BJ (cell line): ENCODE measurements at regions not wholly inside any gene's neighbourhood (a gene's known extent, or its start where the extent isn't known, plus 50 kb on each side); places are given as distances from the start of the nearest gene placed in this dataset.

Experiments
- CTCF ChIA-PET: fragments of 350-600 bp; formaldehyde crosslinking; extraction: SDS; loops from one replicate; lab custom pipeline; 2021; ENCODE audit warnings: antibody characterized with exemption, inconsistent platforms; lab: Yijun Ruan, JAX
- POLR2A ChIA-PET: fragments of 300-600 bp; sonication (Branson Sonifier 250); formaldehyde crosslinking; extraction: SDS; loops from one replicate; lab custom pipeline; 2021; ENCODE audit warnings: antibody characterized with exemption; lab: Charles Lee
- DNase-seq: peaks from one replicate; pipeline ENCODE4 v3.0.0-alpha.2; 2011; ENCODE audit warnings: low read depth
- H3K27me3 ChIP-seq: 2 replicates; pipeline ENCODE4 v1.6.0; 2011; ENCODE audit warnings: low read length; ENCODE audit not compliant: control insufficient read depth, insufficient read depth
- H3K36me3 ChIP-seq: 2 replicates; pipeline ENCODE4 v1.5.1; 2011; ENCODE audit warnings: low read length; ENCODE audit not compliant: control insufficient read depth, insufficient read depth
- H3K4me3 ChIP-seq: 2 replicates; pipeline ENCODE4 v1.5.1; 2011; ENCODE audit warnings: low read depth, mild to moderate bottlenecking, control low read depth, low read length
- TF ChIP-seq, protein P1 (sequence below): IDR thresholded peaks from 2 replicates; pipeline ENCODE4 v1.5.1; 2011; ENCODE audit warnings: low read depth, mild to moderate bottlenecking, control low read depth, inconsistent platforms, low read length, moderate library complexity; ENCODE audit not compliant: insufficient read depth

DNA sequence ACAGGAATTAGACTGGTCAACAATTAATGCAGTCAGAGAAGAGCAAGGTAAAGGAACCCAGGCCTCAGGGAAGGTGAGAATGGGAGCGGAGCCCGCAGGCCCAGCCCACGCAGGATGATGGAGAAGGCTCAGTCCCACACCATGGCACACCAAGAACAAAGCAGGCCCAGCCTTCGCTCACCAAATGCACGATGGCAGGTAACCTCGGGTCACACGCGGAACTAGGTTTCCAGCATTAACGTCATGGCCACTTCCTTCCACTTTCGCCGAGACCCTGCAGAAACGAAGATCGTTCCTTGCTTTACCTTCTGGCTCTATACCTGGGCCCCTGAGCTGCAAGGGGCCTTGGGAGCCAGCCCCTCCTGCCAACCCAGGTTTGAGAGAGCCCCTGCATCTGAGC is 240.2 kb upstream of the C1orf174 start:
- Histone ChIP-seq H3K36me3 (no peaks in the 10 kb centered on the region), H3K27me3 (no peaks in the 10 kb centered on the region), H3K4me3 (no peak overlapping the region)
- DNase-seq = no peak
- POLR2A ChIA-PET = no interaction called here
- TF ChIP-seq, protein P1, sequence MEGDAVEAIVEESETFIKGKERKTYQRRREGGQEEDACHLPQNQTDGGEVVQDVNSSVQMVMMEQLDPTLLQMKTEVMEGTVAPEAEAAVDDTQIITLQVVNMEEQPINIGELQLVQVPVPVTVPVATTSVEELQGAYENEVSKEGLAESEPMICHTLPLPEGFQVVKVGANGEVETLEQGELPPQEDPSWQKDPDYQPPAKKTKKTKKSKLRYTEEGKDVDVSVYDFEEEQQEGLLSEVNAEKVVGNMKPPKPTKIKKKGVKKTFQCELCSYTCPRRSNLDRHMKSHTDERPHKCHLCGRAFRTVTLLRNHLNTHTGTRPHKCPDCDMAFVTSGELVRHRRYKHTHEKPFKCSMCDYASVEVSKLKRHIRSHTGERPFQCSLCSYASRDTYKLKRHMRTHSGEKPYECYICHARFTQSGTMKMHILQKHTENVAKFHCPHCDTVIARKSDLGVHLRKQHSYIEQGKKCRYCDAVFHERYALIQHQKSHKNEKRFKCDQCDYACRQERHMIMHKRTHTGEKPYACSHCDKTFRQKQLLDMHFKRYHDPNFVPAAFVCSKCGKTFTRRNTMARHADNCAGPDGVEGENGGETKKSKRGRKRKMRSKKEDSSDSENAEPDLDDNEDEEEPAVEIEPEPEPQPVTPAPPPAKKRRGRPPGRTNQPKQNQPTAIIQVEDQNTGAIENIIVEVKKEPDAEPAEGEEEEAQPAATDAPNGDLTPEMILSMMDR = no peak
- CTCF ChIA-PET = no interaction called here

DNA sequence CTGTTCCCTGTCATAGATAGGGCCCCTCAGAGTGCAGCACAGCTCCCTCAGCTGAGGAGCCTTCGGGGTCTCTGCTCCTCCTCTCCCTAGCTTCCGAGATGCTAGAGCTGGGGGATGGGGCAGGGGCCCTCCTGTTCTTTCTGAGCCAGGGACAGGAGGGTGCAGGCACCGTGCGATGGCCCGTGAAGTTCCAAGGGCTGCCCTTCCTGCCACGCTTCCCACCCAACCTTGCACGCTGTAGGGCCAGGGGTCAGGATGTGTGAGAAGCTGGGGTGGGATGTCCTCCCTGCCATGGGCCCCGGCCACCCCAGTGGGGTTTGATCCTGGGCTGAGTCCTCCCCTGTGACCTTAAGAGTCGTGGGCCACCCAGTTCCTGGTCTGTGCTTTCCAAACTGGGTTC is 240.7 kb upstream of the C1orf174 start:
- Histone ChIP-seq H3K27me3 (no peaks in the 10 kb centered on the region), H3K36me3 (no peaks in the 10 kb centered on the region), H3K4me3 (no peak overlapping the region)
- TF ChIP-seq, protein P1 = no peak
- POLR2A ChIA-PET = no interaction called here
- DNase-seq = no peak
- CTCF ChIA-PET = no interaction called here

DNA sequence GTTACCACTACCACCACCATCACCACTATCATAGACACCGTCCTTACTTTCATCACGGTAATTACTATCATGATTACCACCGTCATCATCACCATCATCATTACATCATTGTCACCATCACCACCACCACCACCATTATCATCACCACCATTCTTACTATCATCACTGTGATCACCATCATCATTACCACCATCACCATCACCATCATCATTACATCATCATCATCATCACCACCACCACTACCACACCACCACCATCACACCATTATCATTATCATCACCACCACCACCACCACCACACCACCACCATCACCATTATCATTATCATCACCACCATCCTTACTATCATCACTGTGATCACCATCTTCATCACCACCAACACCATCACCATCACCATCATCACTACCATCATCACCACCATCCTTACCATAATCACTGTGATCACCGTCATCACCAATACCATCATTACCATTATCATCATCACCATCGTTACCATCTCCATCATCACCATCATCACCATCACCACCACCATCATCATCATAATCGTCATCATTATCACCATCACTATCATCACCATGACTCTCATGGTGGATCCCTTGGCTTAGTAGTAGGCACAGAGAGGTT is 244.4 kb upstream of the C1orf174 start:
- CTCF ChIA-PET = no interaction called here
- POLR2A ChIA-PET = no interaction called here
- Histone ChIP-seq H3K36me3 (no peaks in the 10 kb centered on the region), H3K27me3 (no peaks in the 10 kb centered on the region), H3K4me3 (no peak overlapping the region)
- no peak for DNase-seq
- TF ChIP-seq, protein P1 = no peak

DNA sequence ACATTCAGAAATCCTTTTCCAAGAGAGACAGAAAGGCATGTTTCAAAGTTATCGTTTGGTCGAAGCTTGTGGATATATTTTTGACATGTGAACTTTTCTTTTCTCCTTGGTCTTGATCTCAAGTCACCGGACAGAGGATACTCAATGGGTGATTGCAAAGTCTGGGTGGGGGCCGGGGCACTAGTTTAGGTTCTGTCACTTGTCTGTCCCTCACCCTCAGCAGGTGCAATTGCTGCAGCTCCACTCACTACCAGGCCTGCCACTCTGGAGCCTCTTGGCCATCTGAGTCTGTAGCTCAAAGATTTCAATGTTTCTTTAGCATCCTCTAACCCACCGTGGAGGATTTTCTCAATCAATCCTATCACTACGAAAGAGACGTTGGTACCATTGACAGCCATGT is 246.0 kb upstream of the C1orf174 start:
- Histone ChIP-seq H3K27me3 (no peaks in the 10 kb centered on the region), H3K36me3 (no peaks in the 10 kb centered on the region), H3K4me3 (no peak overlapping the region)
- no peak for DNase-seq
- ChIA-PET CTCF (no interaction called here), POLR2A (no interaction called here)
- TF ChIP-seq, protein P1 = no peak

DNA sequence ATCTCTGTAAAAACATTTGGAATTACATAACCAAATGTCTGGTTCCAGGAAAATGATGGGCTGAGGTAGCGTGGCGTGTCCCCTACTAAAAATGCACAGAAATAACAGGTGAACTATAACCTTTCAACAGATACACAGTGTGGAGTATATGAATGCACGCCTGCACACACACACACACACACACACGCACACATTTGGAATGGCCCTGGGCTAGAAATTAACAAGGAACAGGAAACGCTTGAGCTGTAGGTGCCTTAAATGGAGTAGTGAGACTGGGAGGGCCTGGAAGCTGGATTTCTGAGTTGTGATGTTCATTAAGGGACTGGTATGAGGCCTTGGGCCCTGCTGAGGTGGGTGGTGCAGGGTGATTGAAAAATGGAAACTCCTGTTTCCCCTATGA is 246.5 kb upstream of the C1orf174 start:
- ChIA-PET CTCF (no interaction called here), POLR2A (no interaction called here)
- no peak for DNase-seq

More for the DNA sequence above, 246.5 kb upstream of the C1orf174 start:
- Histone ChIP-seq H3K4me3 (no peak overlapping the region), H3K36me3 (no peaks in the 10 kb centered on the region), H3K27me3 (no peaks in the 10 kb centered on the region)
- TF ChIP-seq, protein P1 = no peak
